Endodermal cell (in vitro differentiated cells): ENCODE measurements at regions not wholly inside any gene's neighbourhood (a gene's known extent, or its start where the extent isn't known, plus 50 kb on each side); places are given as distances from the start of the nearest gene placed in this dataset.
"Not testable (repeated sequence)": the region's sequence is repeated elsewhere in the genome, so short reads cannot be mapped to it uniquely, and the experiment has no call there.

ENCODE experiments used
- DNase-seq: peaks from one replicate; pipeline ENCODE4 v3.0.0-alpha.2; 2017
- H3K27ac ChIP-seq: 2 replicates; pipeline ENCODE4 v1.5.1; 2013; ENCODE audit warnings: mild to moderate bottlenecking, low read depth, low read length, moderate library complexity
- H3K27me3 ChIP-seq: 2 replicates; pipeline ENCODE4 v1.6.1; 2013; ENCODE audit warnings: mild to moderate bottlenecking, low read length, moderate library complexity; ENCODE audit not compliant: insufficient read depth, control insufficient read depth, poor library complexity, severe bottlenecking
- H3K36me3 ChIP-seq: 2 replicates; pipeline ENCODE4 v1.7.0; 2013; ENCODE audit warnings: mild to moderate bottlenecking, low read length, moderate library complexity; ENCODE audit not compliant: control insufficient read depth, insufficient read depth
- H3K4me1 ChIP-seq: one replicate; pipeline ENCODE4 v1.7.0; 2013; ENCODE audit warnings: low read length; ENCODE audit not compliant: control insufficient read depth, insufficient read depth
- H3K4me3 ChIP-seq: 2 replicates; pipeline ENCODE4 v1.5.1; 2013; ENCODE audit warnings: mild to moderate bottlenecking, low read length, moderate library complexity
- H3K9ac ChIP-seq: 2 replicates; pipeline ENCODE4 v1.6.1; 2013; ENCODE audit warnings: mild to moderate bottlenecking, low read length, moderate library complexity; ENCODE audit not compliant: poor library complexity, severe bottlenecking; ENCODE audit errors: extremely low read depth
- H3K9me3 ChIP-seq: 2 replicates; pipeline ENCODE4 v1.6.1; 2013; ENCODE audit warnings: mild to moderate bottlenecking, low read length, moderate library complexity; ENCODE audit not compliant: control insufficient read depth
- H3K27ac Mint-ChIP-seq: 2 replicates; pipeline ENCODE4 v1.8.0; 2020; ENCODE audit warnings: mixed read lengths
- H3K27me3 Mint-ChIP-seq: 2 replicates; pipeline ENCODE4 v1.8.0; 2021; ENCODE audit warnings: mild to moderate bottlenecking, mixed read lengths; ENCODE audit not compliant: insufficient read depth
- H3K36me3 Mint-ChIP-seq: 2 replicates; pipeline ENCODE4 v1.8.0; 2020; ENCODE audit warnings: low read depth, mixed read lengths
- H3K4me1 Mint-ChIP-seq: 2 replicates; pipeline ENCODE4 v1.8.0; 2020; ENCODE audit warnings: mixed read lengths
- H3K4me3 Mint-ChIP-seq: 2 replicates; pipeline ENCODE4 v1.8.0; 2020; ENCODE audit warnings: mild to moderate bottlenecking, moderate library complexity, mixed read lengths
- H3K9me3 Mint-ChIP-seq: 2 replicates; pipeline ENCODE4 v1.8.0; 2020; ENCODE audit warnings: mild to moderate bottlenecking, mixed read lengths
- WGBS, 2 experiments: methylation state at CpG; one replicate each; pipeline versions ENCODE4 v1.1.5 to v1.1.7; 2013; ENCODE audit warnings: missing lambda C conversion rate in 2 of 2, mixed read lengths in 1 of 2; ENCODE audit not compliant: insufficient coverage in 1 of 2, insufficient read length in 1 of 2; 5-methylcytosine and 5-hydroxymethylcytosine counted together
- TF ChIP-seq, protein P1 (sequence below): fragments of 200-600 bp; sonication (generic); conservative IDR thresholded peaks from 2 replicates; pipeline ENCODE4 v1.5.0; 2021; ENCODE audit warnings: antibody characterized with exemption, mild to moderate bottlenecking

DNA sequence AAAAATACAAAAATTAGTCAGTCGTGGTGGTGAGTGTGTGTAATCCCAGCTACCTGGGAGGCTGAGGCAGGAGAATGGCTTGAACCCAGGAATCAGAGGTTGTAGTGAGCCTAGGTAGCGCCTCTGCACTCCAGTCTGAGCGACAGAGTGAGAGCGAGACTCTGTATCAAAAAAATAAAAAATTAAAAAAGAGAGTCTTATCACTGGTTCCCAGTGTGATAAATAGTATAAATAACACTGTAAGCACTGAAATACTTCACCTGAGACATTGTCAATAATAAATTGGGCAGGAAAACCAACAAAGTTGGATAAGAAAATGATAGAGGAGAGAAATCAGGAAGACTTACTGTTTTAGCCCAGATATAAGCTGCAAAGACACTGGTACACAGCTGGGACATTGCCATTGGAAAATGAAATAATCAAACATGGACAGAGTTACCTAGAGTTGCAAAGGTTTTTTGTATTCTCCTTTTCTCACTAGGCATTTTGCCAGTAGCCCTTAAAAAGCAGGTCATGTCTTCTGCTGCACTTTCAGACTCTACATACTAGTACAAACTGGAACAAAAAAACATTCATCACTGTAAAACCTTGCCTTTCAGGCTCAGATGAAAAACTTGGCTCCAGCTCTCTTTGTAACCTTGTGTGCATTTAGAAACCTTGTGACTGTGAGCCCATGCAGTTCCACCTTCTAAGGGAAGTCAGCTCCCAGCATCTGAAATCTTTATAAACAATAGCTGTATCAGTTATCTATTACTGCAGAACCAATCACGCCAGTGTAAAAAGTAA is 55.0 kb upstream of the PPP1R2C start:
- no peak overlapping the region for H3K4me3 ChIP-seq
- DNase-seq: no peak
- H3K27me3 ChIP-seq: no peaks in the 10 kb centered on the region
- no peaks in the 10 kb centered on the region for H3K36me3 ChIP-seq
- no peak overlapping the region for H3K4me3 Mint-ChIP-seq
- no peak overlapping the region for H3K27ac ChIP-seq
- H3K9me3 ChIP-seq: peaks cover 10% of the 10 kb centered on the region
- peaks cover 5% of the 10 kb centered on the region for H3K4me1 Mint-ChIP-seq
- 86% methylated on average over 4 of the region's 5 CpGs; no CpG with 5 or more reads in 1 of the 2 experiments for WGBS, 2 experiments
- H3K4me1 ChIP-seq: no peaks in the 10 kb centered on the region
- H3K9ac ChIP-seq: no peak overlapping the region
- TF ChIP-seq, protein P1, sequence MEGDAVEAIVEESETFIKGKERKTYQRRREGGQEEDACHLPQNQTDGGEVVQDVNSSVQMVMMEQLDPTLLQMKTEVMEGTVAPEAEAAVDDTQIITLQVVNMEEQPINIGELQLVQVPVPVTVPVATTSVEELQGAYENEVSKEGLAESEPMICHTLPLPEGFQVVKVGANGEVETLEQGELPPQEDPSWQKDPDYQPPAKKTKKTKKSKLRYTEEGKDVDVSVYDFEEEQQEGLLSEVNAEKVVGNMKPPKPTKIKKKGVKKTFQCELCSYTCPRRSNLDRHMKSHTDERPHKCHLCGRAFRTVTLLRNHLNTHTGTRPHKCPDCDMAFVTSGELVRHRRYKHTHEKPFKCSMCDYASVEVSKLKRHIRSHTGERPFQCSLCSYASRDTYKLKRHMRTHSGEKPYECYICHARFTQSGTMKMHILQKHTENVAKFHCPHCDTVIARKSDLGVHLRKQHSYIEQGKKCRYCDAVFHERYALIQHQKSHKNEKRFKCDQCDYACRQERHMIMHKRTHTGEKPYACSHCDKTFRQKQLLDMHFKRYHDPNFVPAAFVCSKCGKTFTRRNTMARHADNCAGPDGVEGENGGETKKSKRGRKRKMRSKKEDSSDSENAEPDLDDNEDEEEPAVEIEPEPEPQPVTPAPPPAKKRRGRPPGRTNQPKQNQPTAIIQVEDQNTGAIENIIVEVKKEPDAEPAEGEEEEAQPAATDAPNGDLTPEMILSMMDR: no peak
- H3K27ac Mint-ChIP-seq: no peak overlapping the region
- H3K27me3 Mint-ChIP-seq: no peaks in the 10 kb centered on the region
- H3K36me3 Mint-ChIP-seq: no peaks in the 10 kb centered on the region
- peaks cover 14% of the 10 kb centered on the region for H3K9me3 Mint-ChIP-seq

DNA sequence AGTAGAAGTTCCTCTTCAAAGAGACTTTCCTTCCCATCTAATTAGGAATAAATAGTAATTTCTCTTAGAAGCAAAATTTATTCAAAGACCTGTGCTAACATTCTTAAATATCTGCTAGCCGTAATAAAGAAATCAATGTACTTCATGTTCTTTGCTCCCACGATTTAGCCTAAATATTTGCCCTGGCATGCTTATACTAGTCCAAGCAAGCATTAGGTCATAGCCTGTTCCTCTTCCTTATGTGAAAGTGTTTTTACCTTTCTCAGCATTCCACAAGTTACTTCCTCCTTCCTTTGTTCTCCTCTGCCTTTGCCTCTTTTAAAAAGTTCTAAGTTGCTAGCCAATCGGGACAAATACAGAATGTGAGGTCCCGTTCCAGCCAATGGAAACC is 55.6 kb upstream of the PPP1R2C start:
- not testable (repeated sequence) for DNase-seq, H3K27ac ChIP-seq, H3K4me3 Mint-ChIP-seq, H3K4me3 ChIP-seq, H3K36me3 ChIP-seq, H3K27ac Mint-ChIP-seq, H3K4me1 ChIP-seq, H3K4me1 Mint-ChIP-seq, H3K36me3 Mint-ChIP-seq, H3K27me3 ChIP-seq, H3K9ac ChIP-seq, H3K27me3 Mint-ChIP-seq
- 98% methylated on average over 4 of the region's 4 CpGs; no CpG with 5 or more reads in 1 of the 2 experiments for WGBS, 2 experiments
- H3K9me3 Mint-ChIP-seq: peaks cover 14% of the 10 kb centered on the region
- peaks cover 10% of the 10 kb centered on the region for H3K9me3 ChIP-seq

DNA sequence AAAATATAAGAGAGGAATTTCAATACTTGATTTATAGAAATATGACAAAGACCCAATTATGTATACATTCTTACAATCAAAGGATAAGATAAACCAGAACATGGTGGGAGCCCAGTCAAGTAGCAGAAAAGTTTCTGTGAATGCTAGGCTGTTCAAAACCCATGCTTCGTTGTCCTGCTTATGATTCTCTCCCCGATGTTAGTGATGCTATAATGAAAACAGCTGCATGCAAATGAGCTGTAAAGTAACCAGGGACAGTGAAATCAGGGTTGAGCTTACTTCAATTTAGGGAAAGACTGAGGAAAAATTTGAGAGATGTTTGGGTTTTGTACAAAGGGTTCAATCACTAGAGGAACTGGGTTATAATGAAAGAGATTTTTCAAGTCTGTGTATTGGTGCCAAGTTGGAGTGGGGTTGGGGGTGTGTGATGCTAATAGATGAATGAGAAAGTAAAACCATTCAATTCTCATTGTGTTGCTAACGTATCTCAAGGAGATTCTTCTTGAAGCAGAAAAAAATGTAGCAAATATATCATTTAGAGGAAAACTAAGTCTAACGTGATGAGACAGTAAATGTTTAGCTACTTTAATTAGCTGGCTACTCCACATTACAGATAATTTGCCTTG is 59.3 kb upstream of the PPP1R2C start:
- Histone ChIP-seq H3K9ac (no peak overlapping the region), H3K27ac (no peak overlapping the region), H3K4me3 (no peak overlapping the region), H3K4me1 (no peaks in the 10 kb centered on the region), H3K36me3 (no peaks in the 10 kb centered on the region), H3K27me3 (no peaks in the 10 kb centered on the region), H3K9me3 (no peaks in the 10 kb centered on the region)
- 91 to 100% methylated on average over 2 to 3 of the region's 4 CpGs for WGBS, 2 experiments
- no peak overlapping the region for H3K27ac Mint-ChIP-seq
- TF ChIP-seq, protein P1: no peak
- peaks cover 4% of the 10 kb centered on the region for H3K36me3 Mint-ChIP-seq
- peaks cover 5% of the 10 kb centered on the region for H3K4me1 Mint-ChIP-seq
- H3K27me3 Mint-ChIP-seq: no peaks in the 10 kb centered on the region
- H3K9me3 Mint-ChIP-seq: peaks cover 2% of the 10 kb centered on the region
- no peak for DNase-seq
- no peak overlapping the region for H3K4me3 Mint-ChIP-seq
